ENCODE measurements at regions not wholly inside any gene's neighbourhood (a gene's known extent, or its start where the extent isn't known, plus 50 kb on each side); places are given as distances from the start of the nearest gene placed in this dataset.
"Not testable (repeated sequence)": the region's sequence is repeated elsewhere in the genome, so short reads cannot be mapped to it uniquely, and the experiment has no call there.

- peak; percentile 93 for DNase-seq (ENCODE audit: low read depth)
These were observed 56.5 kb upstream of the GATA2 start for GRCh38 chr3:128549283-128550112.

- DNase-seq (ENCODE audit: low read depth), result peak; percentile 73
These were observed 55.7 kb upstream of the GATA2 start for GRCh38 chr3:128548426-128549282.

- DNase-seq (ENCODE audit: low read depth), result peak; percentile 21
These were observed 55.0 kb upstream of the GATA2 start for GRCh38 chr3:128548021-128548420.

GRCh38 chr3:128547368-128547987 is 54.5 kb upstream of the GATA2 start:
- peak; percentile 77 for DNase-seq (ENCODE audit: low read depth)

- DNase-seq (ENCODE audit: low read depth), result no peak
These were observed 53.6 kb upstream of the GATA2 start for GRCh38 chr3:128546646-128547045.

- DNase-seq (ENCODE audit: low read depth), result no peak
These were observed 52.2 kb upstream of the GATA2 start for GRCh38 chr3:128545120-128545752.

GRCh38 chr3:128544190-128544589 is 51.2 kb upstream of the GATA2 start:
- DNase-seq (ENCODE audit: low read depth), result no peak

GRCh38 chr3:128543570-128544174 is 50.7 kb upstream of the GATA2 start:
- not testable (repeated sequence) for DNase-seq (ENCODE audit: low read depth)
